Adrenal gland (tissue), 5 donors: ENCODE measurements at regions not wholly inside any gene's neighbourhood (a gene's known extent, or its start where the extent isn't known, plus 50 kb on each side); places are given as distances from the start of the nearest gene placed in this dataset.

Experiments
- CTCF ChIP-seq, 6 experiments: fragments of 450-650 bp in 4 of 6; fragments of 200-600 bp in 2 of 6; sonication (generic) in 1 of 6; IDR thresholded peaks; 1 replicate in 5 of 6; 2 replicates in 1 of 6; pipeline versions ENCODE4 v1.5.1 to v1.8.0; 2016 to 2021; ENCODE audit warnings: antibody characterized with exemption in 6 of 6, mild to moderate bottlenecking in 2 of 6, moderate library complexity in 1 of 6
- POLR2A ChIP-seq, 2 donors: fragments of 450-650 bp; IDR thresholded peaks; one replicate each; pipeline ENCODE4 v1.6.1; 2017; ENCODE audit warnings: antibody characterized with exemption in 2 of 2, mild to moderate bottlenecking in 2 of 2, moderate library complexity in 1 of 2
- donor health status: DM: no; HTN: no; CAD: no.

- TF ChIP-seq CTCF (IDR thresholded peaks at IDR 0.05) (no peak), POLR2A (IDR thresholded peaks at IDR 0.05) (no peak)
Measured at GRCh38 chr7:33714208-33714607, 191.1 kb upstream of the BMPER start.
